Esophagus muscularis mucosa (tissue), 3 donors: ENCODE measurements at regions not wholly inside any gene's neighbourhood (a gene's known extent, or its start where the extent isn't known, plus 50 kb on each side); places are given as distances from the start of the nearest gene placed in this dataset.

Source experiments
- POLR2A ChIP-seq: fragments of 450-650 bp; IDR thresholded peaks from one replicate; pipeline ENCODE4 v1.6.1; 2017; ENCODE audit warnings: antibody characterized with exemption, moderate library complexity, mild to moderate bottlenecking, low read depth
- POLR2AphosphoS5 ChIP-seq, 2 donors: sonication (generic); formaldehyde crosslinking; IDR thresholded peaks; one replicate each; pipeline ENCODE4 v1.6.1; 2017; ENCODE audit warnings: antibody characterized with exemption in 2 of 2
- TF ChIP-seq, protein P1 (sequence below), 3 experiments: fragments of 200-600 bp in 2 of 3; fragments of 450-650 bp in 1 of 3; sonication (generic) in 2 of 3; IDR thresholded peaks; one replicate each; pipeline ENCODE4 v1.5.1; 2017 to 2019; ENCODE audit warnings: antibody characterized with exemption in 3 of 3, mild to moderate bottlenecking in 2 of 3, moderate library complexity in 1 of 3

DNA sequence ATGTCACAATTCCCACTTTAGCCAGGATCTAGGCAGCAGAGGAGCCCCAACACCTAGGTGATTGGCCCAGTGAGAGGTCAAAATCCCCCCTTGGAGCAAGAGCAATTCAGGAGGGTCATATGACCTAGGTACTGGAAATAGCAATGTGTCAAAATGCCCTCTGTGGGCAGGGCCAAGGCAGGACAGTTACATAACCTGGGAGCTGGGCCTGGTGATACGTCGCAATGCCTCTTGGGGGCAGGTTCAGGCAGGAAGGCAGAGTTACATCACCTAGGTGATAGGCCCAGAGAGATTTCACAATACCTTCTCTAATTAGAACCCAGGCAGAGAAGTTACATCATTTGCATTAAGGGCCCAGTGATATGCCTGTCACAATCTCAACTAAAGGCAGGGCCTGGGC, 1906.3 kb downstream of the TP53TG3F start:
- TF ChIP-seq POLR2A (no peak), POLR2AphosphoS5 (IDR thresholded peaks at IDR 0.05) (no peak)
- TF ChIP-seq, protein P1, sequence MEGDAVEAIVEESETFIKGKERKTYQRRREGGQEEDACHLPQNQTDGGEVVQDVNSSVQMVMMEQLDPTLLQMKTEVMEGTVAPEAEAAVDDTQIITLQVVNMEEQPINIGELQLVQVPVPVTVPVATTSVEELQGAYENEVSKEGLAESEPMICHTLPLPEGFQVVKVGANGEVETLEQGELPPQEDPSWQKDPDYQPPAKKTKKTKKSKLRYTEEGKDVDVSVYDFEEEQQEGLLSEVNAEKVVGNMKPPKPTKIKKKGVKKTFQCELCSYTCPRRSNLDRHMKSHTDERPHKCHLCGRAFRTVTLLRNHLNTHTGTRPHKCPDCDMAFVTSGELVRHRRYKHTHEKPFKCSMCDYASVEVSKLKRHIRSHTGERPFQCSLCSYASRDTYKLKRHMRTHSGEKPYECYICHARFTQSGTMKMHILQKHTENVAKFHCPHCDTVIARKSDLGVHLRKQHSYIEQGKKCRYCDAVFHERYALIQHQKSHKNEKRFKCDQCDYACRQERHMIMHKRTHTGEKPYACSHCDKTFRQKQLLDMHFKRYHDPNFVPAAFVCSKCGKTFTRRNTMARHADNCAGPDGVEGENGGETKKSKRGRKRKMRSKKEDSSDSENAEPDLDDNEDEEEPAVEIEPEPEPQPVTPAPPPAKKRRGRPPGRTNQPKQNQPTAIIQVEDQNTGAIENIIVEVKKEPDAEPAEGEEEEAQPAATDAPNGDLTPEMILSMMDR (IDR thresholded peaks at IDR 0.05), result no peak
